ENCODE measurements at regions not wholly inside any gene's neighbourhood (a gene's known extent, or its start where the extent isn't known, plus 50 kb on each side); places are given as distances from the start of the nearest gene placed in this dataset.
"Not testable (repeated sequence)": the region's sequence is repeated elsewhere in the genome, so short reads cannot be mapped to it uniquely, and the experiment has no call there.

- Histone ChIP-seq H3K27ac (no peak overlapping the region), H3K4me1 (no peaks in the 10 kb centered on the region), H3K9me3 (no peaks in the 10 kb centered on the region), H3K4me3 (no peak overlapping the region), H3K27me3 (no peaks in the 10 kb centered on the region), H3K36me3 (no peaks in the 10 kb centered on the region)
- TF ChIP-seq POLR2A (IDR thresholded peaks at IDR 0.05), result no peak
- TF ChIP-seq POLR2AphosphoS5 (IDR thresholded peaks at IDR 0.05), result no peak
- TF ChIP-seq, protein P1, sequence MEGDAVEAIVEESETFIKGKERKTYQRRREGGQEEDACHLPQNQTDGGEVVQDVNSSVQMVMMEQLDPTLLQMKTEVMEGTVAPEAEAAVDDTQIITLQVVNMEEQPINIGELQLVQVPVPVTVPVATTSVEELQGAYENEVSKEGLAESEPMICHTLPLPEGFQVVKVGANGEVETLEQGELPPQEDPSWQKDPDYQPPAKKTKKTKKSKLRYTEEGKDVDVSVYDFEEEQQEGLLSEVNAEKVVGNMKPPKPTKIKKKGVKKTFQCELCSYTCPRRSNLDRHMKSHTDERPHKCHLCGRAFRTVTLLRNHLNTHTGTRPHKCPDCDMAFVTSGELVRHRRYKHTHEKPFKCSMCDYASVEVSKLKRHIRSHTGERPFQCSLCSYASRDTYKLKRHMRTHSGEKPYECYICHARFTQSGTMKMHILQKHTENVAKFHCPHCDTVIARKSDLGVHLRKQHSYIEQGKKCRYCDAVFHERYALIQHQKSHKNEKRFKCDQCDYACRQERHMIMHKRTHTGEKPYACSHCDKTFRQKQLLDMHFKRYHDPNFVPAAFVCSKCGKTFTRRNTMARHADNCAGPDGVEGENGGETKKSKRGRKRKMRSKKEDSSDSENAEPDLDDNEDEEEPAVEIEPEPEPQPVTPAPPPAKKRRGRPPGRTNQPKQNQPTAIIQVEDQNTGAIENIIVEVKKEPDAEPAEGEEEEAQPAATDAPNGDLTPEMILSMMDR (IDR thresholded peaks at IDR 0.05), result no peak
- no peak for DNase-seq (ENCODE audit: low spot score in 2 of 2)
- intact Hi-C loops (cut with DNase I; ENCODE audit: low total_unique reads), result no loop called here
Observed at GRCh38 chr18:66252703-66253102, 351.2 kb downstream of the CDH19 start.

- H3K27me3 ChIP-seq, result no peaks in the 10 kb centered on the region
- H3K27ac ChIP-seq, result no peak overlapping the region
- no peaks in the 10 kb centered on the region for H3K4me1 ChIP-seq
- TF ChIP-seq POLR2A (IDR thresholded peaks at IDR 0.05), result no peak
- TF ChIP-seq, protein P1 (IDR thresholded peaks at IDR 0.05), result no peak
- no peak for TF ChIP-seq POLR2AphosphoS5 (IDR thresholded peaks at IDR 0.05)
- H3K9me3 ChIP-seq, result no peaks in the 10 kb centered on the region
- H3K36me3 ChIP-seq, result no peaks in the 10 kb centered on the region
- DNase-seq (ENCODE audit: low spot score in 2 of 2), result no peak
- H3K4me3 ChIP-seq, result no peak overlapping the region
- intact Hi-C loops (cut with DNase I; ENCODE audit: low total_unique reads), result no loop called here
Observed at GRCh38 chr18:66235206-66235605, 368.7 kb downstream of the CDH19 start.

- no peak for DNase-seq (ENCODE audit: low spot score in 2 of 2)
- Histone ChIP-seq H3K4me3 (no peak overlapping the region), H3K27ac (no peak overlapping the region), H3K27me3 (no peaks in the 10 kb centered on the region), H3K36me3 (no peaks in the 10 kb centered on the region), H3K9me3 (no peaks in the 10 kb centered on the region), H3K4me1 (no peaks in the 10 kb centered on the region)
- TF ChIP-seq POLR2AphosphoS5 (IDR thresholded peaks at IDR 0.05), result no peak
- TF ChIP-seq, protein P1 (IDR thresholded peaks at IDR 0.05), result no peak
- no peak for TF ChIP-seq POLR2A (IDR thresholded peaks at IDR 0.05)
- intact Hi-C loops (cut with DNase I; ENCODE audit: low total_unique reads), result no loop called here
Observed at GRCh38 chr18:66226782-66227181, 377.1 kb downstream of the CDH19 start.

GRCh38 chr18:66223317-66223716 lies 380.6 kb downstream of the CDH19 start:
- H3K36me3 ChIP-seq; H3K9me3 ChIP-seq; intact Hi-C loops (cut with DNase I; ENCODE audit: low total_unique reads); DNase-seq (ENCODE audit: low spot score in 2 of 2); H3K27me3 ChIP-seq; H3K4me3 ChIP-seq; H3K27ac ChIP-seq; H3K4me1 ChIP-seq: not testable (repeated sequence)

GRCh38 chr18:66222174-66222573 lies 381.7 kb downstream of the CDH19 start:
- no peaks in the 10 kb centered on the region for H3K4me1 ChIP-seq
- H3K27me3 ChIP-seq, result no peaks in the 10 kb centered on the region
- no peak overlapping the region for H3K4me3 ChIP-seq
- DNase-seq (ENCODE audit: low spot score in 2 of 2), result no peak
- TF ChIP-seq, protein P1 (IDR thresholded peaks at IDR 0.05), result no peak
- no peak for TF ChIP-seq POLR2A (IDR thresholded peaks at IDR 0.05)
- TF ChIP-seq POLR2AphosphoS5 (IDR thresholded peaks at IDR 0.05), result no peak
- no peaks in the 10 kb centered on the region for H3K36me3 ChIP-seq
- H3K27ac ChIP-seq, result no peak overlapping the region
- no peaks in the 10 kb centered on the region for H3K9me3 ChIP-seq
- intact Hi-C loops (cut with DNase I; ENCODE audit: low total_unique reads), result no loop called here

- no peak for TF ChIP-seq POLR2AphosphoS5 (IDR thresholded peaks at IDR 0.05)
- Histone ChIP-seq H3K4me3 (no peak overlapping the region), H3K27ac (no peak overlapping the region), H3K27me3 (no peaks in the 10 kb centered on the region), H3K4me1 (no peaks in the 10 kb centered on the region), H3K36me3 (no peaks in the 10 kb centered on the region), H3K9me3 (no peaks in the 10 kb centered on the region)
- no peak for DNase-seq (ENCODE audit: low spot score in 2 of 2)
- intact Hi-C loops (cut with DNase I; ENCODE audit: low total_unique reads), result no loop called here
Observed at GRCh38 chr18:66219817-66220216, 384.1 kb downstream of the CDH19 start.

Measured in breast epithelium (tissue), 4 donors.